GM12878 (cell line): ENCODE measurements at regions not wholly inside any gene's neighbourhood (a gene's known extent, or its start where the extent isn't known, plus 50 kb on each side); places are given as distances from the start of the nearest gene placed in this dataset.

Experiments
- ATAC-seq: fragments of 200-7000 bp; cut with Tn5 transposase; 3 replicates; pipeline ENCODE4 v1.9.1; 2020; ENCODE audit warnings: mild to moderate bottlenecking, moderate library complexity
- BruUV-seq: library from RNA; stranded (reverse); fragments of 400-500 nt; replicated peaks from 2 replicates; lab custom pipeline; 2021; lab: Mats Ljungman, UMichigan
- CTCF ChIA-PET: fragments of 300-600 bp; sonication (Branson Sonifier 250); formaldehyde crosslinking; extraction: SDS; loops from one replicate; lab custom pipeline; 2021; ENCODE audit warnings: inconsistent platforms; lab: Yijun Ruan, JAX
- POLR2A ChIA-PET: fragments of 350-600 bp; formaldehyde crosslinking; extraction: SDS; loops from one replicate; lab custom pipeline; 2021; ENCODE audit warnings: inconsistent platforms; lab: Charles Lee
- RAD21 ChIA-PET: fragments of 300-600 bp; sonication (Branson Sonifier 250); formaldehyde crosslinking; loops from one replicate; lab custom pipeline; 2023; ENCODE audit warnings: antibody characterized with exemption; ENCODE audit not compliant: unreplicated experiment; lab: Charles Lee
- SMC1A ChIA-PET: fragments of 300-600 bp; sonication (Branson Sonifier 250); formaldehyde crosslinking; loops from one replicate; lab custom pipeline; 2023; ENCODE audit not compliant: unreplicated experiment, uncharacterized antibody; lab: Charles Lee
- DNase-seq: peaks from one replicate; pipeline ENCODE4 v3.0.0-alpha.2; 2011; ENCODE audit warnings: low read depth, low spot score
- FAIRE-seq: peaks from 3 replicates; lab custom pipeline; 2011; peaks lifted over from hg19 to GRCh38; lab: Jason Lieb, UNC
- H2AFZ ChIP-seq: 2 replicates; pipeline ENCODE4 v1.6.0; 2011; ENCODE audit warnings: low read depth, low read length, control low read depth; ENCODE audit not compliant: control insufficient read depth
- H3K27ac ChIP-seq: 2 replicates; pipeline ENCODE4 v1.5.1; 2011; ENCODE audit warnings: control low read depth; ENCODE audit not compliant: control insufficient read depth, insufficient read depth
- H3K27me3 ChIP-seq, 2 experiments: replicated peaks in 1 of 2; 2 replicates each; pipeline versions ENCODE4 v1.6.0 to v1.6.1; 2011; ENCODE audit warnings: low read length in 1 of 2; ENCODE audit not compliant: control insufficient read depth in 2 of 2, insufficient read depth in 2 of 2
- H3K36me3 ChIP-seq, 2 experiments: 2 replicates each; pipeline ENCODE4 v1.5.1; 2011; ENCODE audit warnings: low read length in 1 of 2; ENCODE audit not compliant: control insufficient read depth in 2 of 2, insufficient read depth in 2 of 2
- H3K4me1 ChIP-seq: 2 replicates; pipeline ENCODE4 v1.6.1; 2011; ENCODE audit warnings: mild to moderate bottlenecking, low read length, moderate library complexity, mixed read lengths; ENCODE audit not compliant: control insufficient read depth, insufficient read depth
- H3K4me2 ChIP-seq: 2 replicates; pipeline ENCODE4 v1.6.0; 2011; ENCODE audit warnings: control low read depth; ENCODE audit not compliant: control insufficient read depth, insufficient read depth
- H3K4me3 ChIP-seq: fragments of 200-600 bp; sonication (generic); 2 replicates; pipeline ENCODE4 v1.5.1; 2016
- H3K79me2 ChIP-seq: 2 replicates; pipeline ENCODE4 v1.6.0; 2011; ENCODE audit warnings: low read length; ENCODE audit not compliant: control insufficient read depth, insufficient read depth
- H3K9ac ChIP-seq: 2 replicates; pipeline ENCODE4 v1.8.0; 2011; ENCODE audit warnings: low read length, control low read depth, mixed read lengths; ENCODE audit not compliant: control insufficient read depth, insufficient read depth
- H3K9me3 ChIP-seq: replicated peaks from 3 replicates; pipeline ENCODE4 v1.5.1; 2011; ENCODE audit warnings: mild to moderate bottlenecking, low read length; ENCODE audit not compliant: control insufficient read depth, insufficient read depth
- H4K20me1 ChIP-seq: 2 replicates; pipeline ENCODE4 v1.6.0; 2011; ENCODE audit not compliant: control insufficient read depth, insufficient read depth
- ATF2 ChIP-seq: IDR thresholded peaks from 2 replicates; pipeline ENCODE4 v1.6.1; 2012; ENCODE audit warnings: low read length, inconsistent platforms
- CBX3 ChIP-seq: fragments of 200-600 bp; sonication (generic); IDR thresholded peaks from 2 replicates; pipeline ENCODE4 v1.6.1; 2016; ENCODE audit warnings: low read depth, borderline replicate concordance
- DPF2 ChIP-seq: fragments of 450-650 bp; IDR thresholded peaks from 2 replicates; pipeline ENCODE4 v1.6.1; 2017; ENCODE audit warnings: mild to moderate bottlenecking
- E2F8 ChIP-seq: fragments of 450-650 bp; IDR thresholded peaks from 2 replicates; pipeline ENCODE4 v1.6.1; 2018; ENCODE audit warnings: mild to moderate bottlenecking, low read depth, moderate library complexity; ENCODE audit not compliant: partially characterized antibody
- KDM1A ChIP-seq: fragments of 200-600 bp; sonication (generic); IDR thresholded peaks from 2 replicates; pipeline ENCODE4 v1.6.1; 2016; ENCODE audit warnings: borderline replicate concordance
- KLF5 ChIP-seq: fragments of 450-650 bp; IDR thresholded peaks from 2 replicates; pipeline ENCODE4 v1.6.1; 2014; ENCODE audit warnings: mild to moderate bottlenecking; ENCODE audit not compliant: partially characterized antibody
- LARP7 ChIP-seq: fragments of 450-650 bp; IDR thresholded peaks from 2 replicates; pipeline ENCODE4 v1.6.1; 2017; ENCODE audit warnings: mild to moderate bottlenecking
- MTA3 ChIP-seq: IDR thresholded peaks from 2 replicates; pipeline ENCODE4 v1.6.1; 2012; ENCODE audit warnings: low read length, inconsistent platforms, borderline replicate concordance
- RB1 ChIP-seq: fragments of 450-650 bp; formaldehyde crosslinking; IDR thresholded peaks from 2 replicates; pipeline ENCODE4 v1.6.1; 2017; ENCODE audit warnings: mild to moderate bottlenecking, borderline replicate concordance
- SMAD1 ChIP-seq: fragments of 450-650 bp; IDR thresholded peaks from 2 replicates; pipeline ENCODE4 v1.6.1; 2018; ENCODE audit warnings: mild to moderate bottlenecking, low read depth; ENCODE audit not compliant: partially characterized antibody
- SRF ChIP-seq, 2 experiments: IDR thresholded peaks; 2 replicates each; pipeline ENCODE4 v1.6.1; 2011; ENCODE audit warnings: low read depth in 2 of 2, low read length in 2 of 2, mild to moderate bottlenecking in 1 of 2, moderate library complexity in 1 of 2
- TCF7 ChIP-seq: IDR thresholded peaks from 2 replicates; pipeline ENCODE4 v1.6.1; 2014; ENCODE audit warnings: antibody characterized with exemption, borderline replicate concordance
- USF1 ChIP-seq: IDR thresholded peaks from 2 replicates; pipeline ENCODE4 v1.6.1; 2011; ENCODE audit warnings: borderline replicate concordance, low read depth, mild to moderate bottlenecking, moderate library complexity, mixed read lengths, low read length; ENCODE audit not compliant: insufficient read depth; ENCODE audit errors: extremely low read length
- ZBTB11 ChIP-seq: fragments of 450-650 bp; formaldehyde crosslinking; IDR thresholded peaks from 2 replicates; pipeline ENCODE4 v1.5.0; 2022; ENCODE audit warnings: mild to moderate bottlenecking, missing genetic modification characterization
- ZNF274 ChIP-seq: IDR thresholded peaks from one replicate; pipeline ENCODE4 v1.8.0; 2011; ENCODE audit not compliant: insufficient read length, insufficient read depth
- ZNF622 ChIP-seq: fragments of 450-650 bp; IDR thresholded peaks from 2 replicates; pipeline ENCODE4 v1.6.1; 2017; ENCODE audit warnings: mild to moderate bottlenecking, inconsistent platforms
- WGBS: methylation state at CpG from one replicate; pipeline ENCODE4 v1.1.6; 2016; ENCODE audit warnings: low lambda C conversion rate; ENCODE audit not compliant: insufficient replicate concordance, insufficient coverage; ENCODE audit errors: missing lambda C conversion rate; 5-methylcytosine and 5-hydroxymethylcytosine counted together
- in situ Hi-C: fragments of 300-500 bp; cut with MboI; formaldehyde crosslinking; loops from 9 replicates; pipeline ENCODE4 v1.14.3; 2018; ENCODE audit warnings: mixed read lengths
- intact Hi-C: fragments of 100-400 bp; cut with micrococcal nuclease; formaldehyde crosslinking; loops from one replicate; pipeline ENCODE4 v1.14.2; 2022; ENCODE audit not compliant: unreplicated experiment

GRCh38 chr2:101551336-101551888 is 76.5 kb upstream of the RFX8 start:
- no peaks in the 10 kb centered on the region for H3K79me2 ChIP-seq
- no peak for FAIRE-seq
- ChIA-PET POLR2A (no interaction called here), CTCF (no interaction called here), SMC1A (no interaction called here), RAD21 (no interaction called here)
- 0 out of 3 replicates have a peak, but pooled peaks have one; percentile 31 for ATAC-seq
- H3K27ac ChIP-seq = no peak overlapping the region
- no peaks in the 10 kb centered on the region for H3K4me1 ChIP-seq
- 41% methylated on average over 5 of the region's 5 CpGs for WGBS
- H2AFZ ChIP-seq = no peak overlapping the region
- no peak overlapping the region for H3K4me3 ChIP-seq
- H4K20me1 ChIP-seq = no peaks in the 10 kb centered on the region
- in situ Hi-C loops = no loop called here
- H3K27me3 ChIP-seq = no peaks in the 10 kb centered on the region; a peak in 1 of 4 replicates
- H3K9me3 ChIP-seq = no peaks in the 10 kb centered on the region
- no peak for DNase-seq
- H3K9ac ChIP-seq = no peak overlapping the region
- BruUV-seq = no TSS peak
- no peaks in the 10 kb centered on the region for H3K36me3 ChIP-seq
- intact Hi-C loops = no loop called here
- H3K4me2 ChIP-seq = no peak overlapping the region
- TF ChIP-seq KDM1A = no peak
- TF ChIP-seq LARP7 = no peak
- TF ChIP-seq SMAD1 = no peak
- no peak for TF ChIP-seq MTA3
- no peak for TF ChIP-seq ATF2
- TF ChIP-seq SRF (IDR thresholded peaks at IDR 0.05; ENCODE audit: low read depth in 2 of 2, low read length in 2 of 2) = no peak
- TF ChIP-seq CBX3 = no peak
- no peak for TF ChIP-seq E2F8
- TF ChIP-seq ZBTB11 (CRISPR knock-in tag) = no peak
- TF ChIP-seq ZNF274 = no peak
- no peak for TF ChIP-seq DPF2
- no peak for TF ChIP-seq KLF5
- no peak for TF ChIP-seq USF1
- TF ChIP-seq TCF7 = no peak
- no peak for TF ChIP-seq ZNF622
- TF ChIP-seq RB1 = no peak
